ENCODE measurements at regions not wholly inside any gene's neighbourhood (a gene's known extent, or its start where the extent isn't known, plus 50 kb on each side); places are given as distances from the start of the nearest gene placed in this dataset.

- no peak overlapping the region; the same call in 1 of the 2 replicates for H2BK5ac ChIP-seq (ENCODE audit: low read depth, low read length)
- H3K79me1 ChIP-seq (ENCODE audit: low read depth, low read length) = no peaks in the 10 kb centered on the region
- H3K36me3 ChIP-seq (ENCODE audit: control insufficient read depth in 2 of 4, insufficient read depth in 4 of 4, low read length in 3 of 4) = no peaks in the 10 kb centered on the region
- no peak overlapping the region for H3K4me3 ChIP-seq (ENCODE audit: extremely low read depth in 1 of 4, insufficient read depth in 2 of 4, low read depth in 3 of 4, low read length in 4 of 4)
- H4K8ac ChIP-seq (ENCODE audit: extremely low read depth, insufficient read depth, low read length) = no peak overlapping the region
- H3K4ac ChIP-seq (replicated peaks; ENCODE audit: insufficient read length, low read depth, low read length) = no peak overlapping the region
- no peaks in the 10 kb centered on the region for H3K27me3 ChIP-seq (replicated peaks in 1 of 4; ENCODE audit: control insufficient read depth in 3 of 4, extremely low read depth in 1 of 4, insufficient read depth in 3 of 4, low read length in 3 of 4)
- no peak overlapping the region for H2BK20ac ChIP-seq (ENCODE audit: low read length)
- H3K9me3 ChIP-seq (ENCODE audit: insufficient read depth in 2 of 2, low read depth in 1 of 2, low read length in 1 of 2) = no peaks in the 10 kb centered on the region
- H2BK15ac ChIP-seq (ENCODE audit: low read length) = no peak overlapping the region
- no peak overlapping the region for H3K9ac ChIP-seq (replicated peaks in 1 of 4; ENCODE audit: extremely low read depth in 1 of 4, low read depth in 3 of 4, low read length in 3 of 4)
- H3K79me2 ChIP-seq (ENCODE audit: control insufficient read depth in 1 of 2, insufficient read depth in 2 of 2, low read length in 2 of 2) = no peaks in the 10 kb centered on the region
- H3K56ac ChIP-seq (replicated peaks; ENCODE audit: insufficient read length, low read depth, low read length) = no peak overlapping the region
- DNase-seq (ENCODE audit: low read depth in 1 of 2, low spot score in 2 of 2) (no peak), FAIRE-seq (peak; percentile 62)
- ChIA-PET CTCF (ENCODE audit: partially characterized antibody) (no interaction called here), POLR2A (ENCODE audit: partially characterized antibody) (no interaction called here)
- H2AFZ ChIP-seq (ENCODE audit: low read length) = 0 out of 2 replicates have a peak overlapping the region, but pooled peaks have one; percentile 2
- WGBS, 2 experiments (ENCODE audit: extremely low coverage in 1 of 2, insufficient coverage in 1 of 2, insufficient read length in 1 of 2, insufficient replicate concordance in 2 of 2, low coverage in 1 of 2, low lambda C conversion rate in 2 of 2, missing lambda C conversion rate in 1 of 2) = 59% methylated on average over 3 of the region's 3 CpGs; no CpG with 5 or more reads in 1 of the 2 experiments
- no peak overlapping the region for H3K4me2 ChIP-seq (ENCODE audit: insufficient read depth in 1 of 2, low read depth in 2 of 2, low read length in 2 of 2)
- no peaks in the 10 kb centered on the region for H3K23me2 ChIP-seq (ENCODE audit: low read depth, low read length)
- H3K23ac ChIP-seq (ENCODE audit: insufficient read length) = no peak overlapping the region
- TF ChIP-seq KDM1A (IDR thresholded peaks at IDR 0.05; ENCODE audit: borderline replicate concordance, low read length) = no peak
- TF ChIP-seq ASH2L (IDR thresholded peaks at IDR 0.05; ENCODE audit: low read length) = no peak
- no peak for TF ChIP-seq HDAC6 (IDR thresholded peaks at IDR 0.05; ENCODE audit: low read depth, low read length)
- no peak for TF ChIP-seq SUZ12 (IDR thresholded peaks at IDR 0.05; ENCODE audit: low read length)
- H4K91ac ChIP-seq (replicated peaks; ENCODE audit: insufficient read length, low read length) = no peak overlapping the region
- H3K14ac ChIP-seq (ENCODE audit: insufficient read length) = no peak overlapping the region
- H3K4me1 ChIP-seq (replicated peaks in 1 of 4; ENCODE audit: control insufficient read depth in 3 of 4, insufficient read depth in 4 of 4, low read length in 3 of 4) = peaks cover 0 to 6% (median 2%) of the 10 kb centered on the region in 4 experiments; a peak in 3 of 7 replicates
- no peaks in the 10 kb centered on the region for H4K20me1 ChIP-seq (replicated peaks in 1 of 2; ENCODE audit: control insufficient read depth in 1 of 2, insufficient read depth in 2 of 2, low read length in 2 of 2)
- H3K18ac ChIP-seq (ENCODE audit: extremely low read depth, low read length) = no peak overlapping the region
- no peak overlapping the region for H3K27ac ChIP-seq (ENCODE audit: low read depth, low read length)
- H2BK12ac ChIP-seq (ENCODE audit: low read depth, low read length) = no peak overlapping the region
- H2BK120ac ChIP-seq (replicated peaks; ENCODE audit: low read depth, low read length) = no peak overlapping the region
- H4K5ac ChIP-seq (ENCODE audit: insufficient read length, low read depth, low read length) = no peak overlapping the region
- H2AK5ac ChIP-seq (ENCODE audit: low read depth, low read length) = no peak overlapping the region
Measured at GRCh38 chr6:103874575-103874974, 985.1 kb downstream of the HACE1 start.

Measured in H1 (cell line).